Fibroblast of villous mesenchyme (primary cell): ENCODE measurements at regions not wholly inside any gene's neighbourhood (a gene's known extent, or its start where the extent isn't known, plus 50 kb on each side); places are given as distances from the start of the nearest gene placed in this dataset.
"Not testable (repeated sequence)": the region's sequence is repeated elsewhere in the genome, so short reads cannot be mapped to it uniquely, and the experiment has no call there.

ENCODE experiments used
- DNase-seq: peaks from one replicate; pipeline ENCODE4 v3.0.0-alpha.2; 2010; ENCODE audit warnings: low read depth
- H3K4me3 ChIP-seq: 2 replicates; pipeline ENCODE4 v1.5.1; 2011; ENCODE audit warnings: low read depth, mild to moderate bottlenecking, low read length
- CTCF ChIP-seq: IDR thresholded peaks from 2 replicates; pipeline ENCODE4 v1.5.1; 2012; ENCODE audit warnings: low read depth, mild to moderate bottlenecking, low read length; ENCODE audit not compliant: insufficient read depth

DNA sequence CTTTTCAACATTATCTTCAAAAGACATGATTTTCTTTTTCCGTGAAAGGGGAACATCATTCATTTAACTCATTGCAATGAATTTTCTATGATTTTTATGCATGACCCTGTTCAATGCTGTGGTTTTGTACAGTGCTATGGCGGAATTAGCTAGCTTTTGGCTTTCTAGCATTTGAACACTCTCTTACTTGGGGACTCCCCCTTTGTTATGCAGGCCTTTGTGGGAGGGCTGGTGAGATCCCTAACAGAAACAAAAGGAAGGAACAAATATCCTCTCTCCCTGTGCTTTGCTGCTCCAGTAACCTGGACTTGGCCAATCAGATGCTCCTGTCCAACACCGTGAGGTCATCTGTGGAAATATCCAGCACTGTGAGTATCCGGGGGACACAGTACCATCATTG, 353.4 kb upstream of the FZD8 start:
- TF ChIP-seq CTCF, result no peak
- no peak overlapping the region for H3K4me3 ChIP-seq

GRCh38 chr10:35993591-35994515, 351.8 kb upstream of the FZD8 start:
- no peak for TF ChIP-seq CTCF
- no peak for DNase-seq
- no peak overlapping the region for H3K4me3 ChIP-seq

More for the DNA sequence above, 353.4 kb upstream of the FZD8 start:
- DNase-seq, result no peak

DNA sequence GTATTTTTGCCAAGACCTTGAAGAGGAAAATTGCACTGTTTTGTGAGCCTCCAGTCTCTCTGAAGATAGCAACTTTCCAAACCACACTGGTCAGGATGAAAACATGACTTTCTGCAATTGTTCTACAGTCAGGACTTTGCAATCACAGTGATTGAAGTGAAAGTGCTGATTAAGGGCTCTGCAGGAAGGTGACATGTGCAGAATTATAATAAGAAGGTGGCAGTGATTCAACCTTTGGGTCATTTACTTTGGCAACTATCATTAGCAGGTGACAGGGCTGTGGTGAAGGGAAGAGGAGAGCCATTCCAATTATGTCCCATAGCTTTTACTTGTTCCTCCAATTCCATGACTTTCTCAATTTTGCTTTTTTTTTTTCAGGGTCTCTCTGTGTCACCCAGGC, 350.0 kb upstream of the FZD8 start:
- no peak for DNase-seq
- no peak overlapping the region for H3K4me3 ChIP-seq
- no peak for TF ChIP-seq CTCF

DNA sequence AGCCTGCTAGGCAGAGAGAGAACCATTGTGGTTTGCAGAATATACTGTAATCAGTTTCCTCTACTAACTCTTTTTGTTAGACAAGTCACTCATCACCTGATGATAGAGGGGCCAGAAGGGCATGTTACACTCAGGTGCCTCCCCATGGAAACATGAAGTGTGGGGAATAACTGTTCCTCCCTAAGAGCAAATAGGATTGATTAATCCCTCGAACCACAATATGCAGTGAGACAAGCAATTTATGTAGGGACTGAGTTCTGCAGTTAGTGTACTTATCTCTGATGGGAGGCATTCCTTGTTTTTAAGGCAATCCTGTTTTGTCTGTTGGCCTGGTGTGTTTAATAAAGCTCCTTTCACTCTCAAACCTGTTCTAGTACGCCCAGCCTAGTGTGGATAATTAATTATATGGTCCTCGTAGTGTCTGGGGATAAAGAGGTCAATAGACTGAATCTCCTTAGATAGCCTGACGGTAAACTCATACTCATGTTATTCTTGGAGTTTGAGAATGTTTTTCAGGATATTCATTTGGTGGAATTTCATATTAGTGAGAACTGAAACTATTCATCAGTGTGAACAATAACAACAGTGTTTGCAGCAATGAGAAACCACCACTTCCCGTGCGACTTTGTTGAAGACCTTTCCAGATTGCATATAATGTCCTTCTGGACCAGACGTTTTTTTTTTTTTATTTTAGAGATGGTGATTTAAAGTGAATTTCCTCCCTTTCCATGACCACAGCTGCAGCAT, 344.8 kb upstream of the FZD8 start:
- H3K4me3 ChIP-seq, result no peak overlapping the region
- no peak for DNase-seq
- TF ChIP-seq CTCF, result no peak

DNA sequence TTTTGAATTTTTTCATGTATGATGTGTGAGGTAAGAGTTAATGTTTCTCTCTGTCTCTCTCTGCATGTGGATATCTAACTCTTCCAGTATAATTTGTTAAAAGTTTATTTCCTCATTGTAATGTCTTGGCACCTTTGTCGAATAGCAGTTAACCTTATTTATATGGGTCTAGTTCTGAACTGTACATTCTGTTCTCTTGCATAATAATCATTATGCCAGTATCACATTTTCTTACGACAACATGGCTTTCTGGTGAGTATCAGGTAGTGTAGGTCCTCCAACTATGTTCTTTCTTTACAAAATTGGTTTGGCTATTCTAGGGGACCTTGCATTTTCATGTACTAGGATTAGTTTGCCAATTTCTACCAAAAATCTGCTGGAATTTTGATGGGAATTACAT, 337.0 kb upstream of the FZD8 start:
- no peak for DNase-seq
- H3K4me3 ChIP-seq, result no peak overlapping the region
- no peak for TF ChIP-seq CTCF

DNA sequence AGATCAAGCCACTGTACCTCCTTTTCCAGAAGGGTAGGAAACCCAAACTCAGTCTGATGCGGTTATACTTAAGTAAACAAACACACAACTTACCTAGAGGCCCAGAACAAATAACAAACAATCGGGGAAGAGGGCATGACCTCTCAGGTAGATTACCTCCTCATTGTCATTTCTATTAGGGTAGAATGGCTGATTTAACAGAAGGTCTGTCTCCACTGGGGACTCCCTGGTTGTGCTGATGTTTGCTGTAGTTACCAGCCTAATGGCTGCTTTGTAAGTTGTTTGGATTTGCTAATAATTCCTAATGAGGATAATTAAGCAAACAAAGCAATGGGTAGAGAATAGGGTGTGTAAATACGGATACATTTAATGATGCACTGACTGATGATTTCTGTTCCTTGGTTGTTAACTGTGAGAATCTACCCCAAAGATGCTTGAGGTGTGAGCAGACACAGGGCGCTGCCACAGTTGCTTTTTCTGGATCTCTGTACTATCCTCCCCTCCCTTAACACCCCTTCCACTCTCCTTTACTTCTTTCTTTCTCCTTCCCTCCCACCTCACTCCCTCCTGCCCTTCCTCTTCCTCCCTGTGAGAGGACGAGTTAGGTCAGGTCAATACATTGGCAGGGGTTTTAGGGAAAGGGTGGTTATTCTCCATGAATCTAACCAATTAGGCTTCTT, 332.0 kb upstream of the FZD8 start:
- DNase-seq, result not testable (repeated sequence)

GRCh38 chr10:35972275-35972674, 330.2 kb upstream of the FZD8 start:
- H3K4me3 ChIP-seq, result no peak overlapping the region
- no peak for DNase-seq
- TF ChIP-seq CTCF, result no peak

More for the DNA sequence above, 332.0 kb upstream of the FZD8 start:
- not testable (repeated sequence) for H3K4me3 ChIP-seq
